GM19238 (cell line): ENCODE measurements at regions not wholly inside any gene's neighbourhood (a gene's known extent, or its start where the extent isn't known, plus 50 kb on each side); places are given as distances from the start of the nearest gene placed in this dataset.
"Not testable (repeated sequence)": the region's sequence is repeated elsewhere in the genome, so short reads cannot be mapped to it uniquely, and the experiment has no call there.

Experiments used
- DNase-seq: peaks from one replicate; pipeline ENCODE4 v3.0.0; 2011; ENCODE audit warnings: low spot score; ENCODE audit not compliant: insufficient read length

DNA sequence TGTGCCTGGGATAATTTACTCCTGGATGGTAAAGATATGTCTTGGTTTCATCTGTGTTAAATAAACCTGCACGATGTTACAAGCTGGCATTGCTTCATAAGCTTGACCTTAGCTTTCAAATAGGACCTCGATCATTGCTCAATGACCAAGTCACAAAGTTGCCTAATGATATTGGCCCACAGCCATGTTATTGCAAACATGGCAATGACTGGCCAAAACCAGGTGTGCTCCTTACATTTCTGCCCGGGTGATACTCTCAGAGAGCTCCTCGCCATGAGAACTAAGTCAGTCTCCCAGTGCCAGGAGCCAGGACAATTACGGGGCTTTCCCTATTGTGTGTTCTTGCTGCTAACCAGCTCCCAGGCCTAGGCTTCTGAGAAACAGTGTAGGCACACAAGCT is 72.5 kb upstream of the CYP1B1 start:
- DNase-seq: no peak

- DNase-seq: no peak
Observed at GRCh38 chr2:38147333-38148121, 71.6 kb upstream of the CYP1B1 start.

- peak; percentile 28 for DNase-seq
Observed at GRCh38 chr2:38146907-38147307, 71.0 kb upstream of the CYP1B1 start.

- DNase-seq: peak; percentile 27
Observed at GRCh38 chr2:38146275-38146906, 70.4 kb upstream of the CYP1B1 start.

DNA sequence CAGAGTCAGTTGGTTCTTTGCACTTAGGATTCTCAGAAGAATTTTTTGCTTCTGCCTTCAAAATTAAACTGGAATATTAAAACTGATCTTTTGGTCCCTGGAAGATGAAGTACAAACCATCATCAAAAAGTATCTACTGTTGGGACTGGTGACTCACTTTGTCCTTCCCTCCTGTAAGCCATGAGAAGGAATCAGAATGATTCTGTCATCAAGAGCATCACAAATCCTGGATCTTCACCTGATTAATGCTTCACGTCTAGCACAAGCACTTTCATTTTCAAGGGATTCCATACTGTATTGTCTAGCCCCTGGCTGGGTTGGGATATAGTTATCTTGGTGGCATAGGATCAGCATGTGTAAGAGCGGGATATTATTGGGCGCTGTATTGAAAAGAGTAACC is 69.3 kb upstream of the CYP1B1 start:
- no peak for DNase-seq

GRCh38 chr2:38142627-38143026 is 66.7 kb upstream of the CYP1B1 start:
- no peak for DNase-seq

GRCh38 chr2:38141501-38141900 is 65.5 kb upstream of the CYP1B1 start:
- no peak for DNase-seq

- no peak for DNase-seq
Observed at GRCh38 chr2:38138996-38139395, 63.0 kb upstream of the CYP1B1 start.

DNA sequence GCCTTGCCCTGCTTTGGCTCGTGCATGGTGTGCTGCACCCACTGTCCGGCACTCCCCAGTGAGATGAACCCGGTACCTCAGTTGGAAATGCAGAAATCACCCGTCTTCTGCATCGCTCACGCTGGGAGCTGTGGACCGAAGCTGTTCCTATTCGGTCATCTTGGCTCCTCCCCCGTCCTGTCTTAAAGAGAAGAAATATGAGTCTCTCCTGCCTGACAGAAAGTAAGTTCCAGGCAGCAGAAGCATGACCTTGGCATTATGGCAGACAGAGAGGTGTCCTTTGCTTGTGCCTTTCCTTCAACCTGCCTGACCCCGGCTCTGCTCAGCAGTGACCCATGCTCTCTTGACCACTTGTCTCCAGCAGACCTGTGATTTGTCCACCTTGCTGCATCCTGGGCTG is 62.5 kb upstream of the CYP1B1 start:
- DNase-seq: no peak

DNA sequence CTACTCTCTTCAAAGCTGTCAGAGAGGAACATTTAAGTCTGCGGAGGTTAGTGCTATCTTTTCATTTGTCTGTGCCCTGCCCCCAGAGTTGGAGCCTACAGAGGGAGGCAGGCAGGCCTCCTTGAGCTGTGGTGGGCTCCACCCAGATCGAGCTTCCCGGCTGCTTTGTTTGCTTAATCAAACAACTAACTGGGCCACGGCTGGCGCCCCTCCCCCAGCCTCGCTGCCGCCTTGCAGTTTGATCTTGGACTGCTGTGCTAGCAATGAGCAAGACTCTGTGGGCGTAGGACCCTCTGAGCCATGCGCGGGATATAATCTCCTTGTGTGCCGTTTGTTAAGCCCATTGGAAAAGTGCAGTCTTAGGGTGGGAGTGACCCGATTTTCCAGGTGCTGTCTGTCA is 62.0 kb upstream of the CYP1B1 start:
- not testable (repeated sequence) for DNase-seq

DNA sequence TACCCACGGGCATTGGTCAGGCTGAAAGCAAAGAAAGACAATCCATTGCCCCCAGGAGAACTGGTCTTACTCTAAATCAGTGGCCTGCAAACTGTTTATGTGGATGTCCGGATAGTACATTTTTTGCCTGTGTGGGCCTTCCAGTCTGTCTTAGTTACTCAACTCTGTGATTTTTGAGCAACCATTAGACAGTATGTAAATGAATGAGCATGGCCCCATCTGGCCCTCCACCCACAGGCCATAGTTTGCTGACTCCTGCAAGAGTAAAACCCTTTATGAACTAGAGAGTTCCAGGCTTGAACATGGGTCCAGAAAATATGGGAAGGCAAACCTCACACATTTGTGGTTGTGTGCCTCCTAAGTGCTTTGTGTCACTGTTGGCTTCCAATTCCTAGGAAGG is 55.7 kb upstream of the CYP1B1 start:
- no peak for DNase-seq

GRCh38 chr2:38130876-38131275 is 54.9 kb upstream of the CYP1B1 start:
- DNase-seq: no peak

- no peak for DNase-seq
Observed at GRCh38 chr2:38129987-38130386, 54.0 kb upstream of the CYP1B1 start.

- no peak for DNase-seq
Observed at GRCh38 chr2:38129481-38129880, 53.5 kb upstream of the CYP1B1 start.

GRCh38 chr2:38128653-38129052 is 52.7 kb upstream of the CYP1B1 start:
- no peak for DNase-seq

GRCh38 chr2:38127277-38127676 is 51.3 kb upstream of the CYP1B1 start:
- DNase-seq: no peak

DNA sequence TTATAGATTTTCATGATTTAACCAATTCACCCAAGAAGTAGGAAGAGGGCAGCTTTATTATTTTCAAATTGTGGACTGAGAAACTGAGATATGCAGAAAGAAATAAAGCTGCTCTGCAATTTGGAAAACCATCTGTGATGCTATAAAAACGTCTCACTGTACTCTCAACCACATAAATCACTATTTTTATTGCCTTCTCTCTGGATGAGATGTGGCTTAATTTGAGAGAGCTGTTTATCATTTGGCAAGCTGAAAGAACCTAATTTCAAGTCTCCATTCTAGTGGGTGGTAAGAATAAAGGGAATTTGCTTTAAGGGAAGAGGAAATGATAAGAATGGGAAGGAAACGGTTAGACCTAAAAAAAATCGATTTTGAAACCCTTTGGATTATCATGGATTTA is 49.9 kb upstream of the CYP1B1 start:
- no peak for DNase-seq
